IPS-11a (cell line): ENCODE measurements at regions not wholly inside any gene's neighbourhood (a gene's known extent, or its start where the extent isn't known, plus 50 kb on each side); places are given as distances from the start of the nearest gene placed in this dataset.

Source experiments
- H3K4me3 ChIP-seq: one replicate; pipeline ENCODE4 v1.5.1; 2013; ENCODE audit warnings: low read depth, low read length, control low read depth

GRCh38 chr1:209377995-209378394 is 205.5 kb upstream of the CAMK1G start:
- no peak overlapping the region for H3K4me3 ChIP-seq

GRCh38 chr1:209379280-209379679 is 204.2 kb upstream of the CAMK1G start:
- H3K4me3 ChIP-seq: no peak overlapping the region

GRCh38 chr1:209380420-209380819 is 203.1 kb upstream of the CAMK1G start:
- no peak overlapping the region for H3K4me3 ChIP-seq

GRCh38 chr1:209382231-209383100 is 201.0 kb upstream of the CAMK1G start:
- no peak overlapping the region for H3K4me3 ChIP-seq

GRCh38 chr1:209383422-209383821 is 200.1 kb upstream of the CAMK1G start:
- H3K4me3 ChIP-seq: no peak overlapping the region

GRCh38 chr1:209383907-209384709 is 199.4 kb upstream of the CAMK1G start:
- H3K4me3 ChIP-seq: no peak overlapping the region

GRCh38 chr1:209384710-209385550 is 198.6 kb upstream of the CAMK1G start:
- H3K4me3 ChIP-seq: no peak overlapping the region

GRCh38 chr1:209386156-209386555 is 197.4 kb upstream of the CAMK1G start:
- no peak overlapping the region for H3K4me3 ChIP-seq

- no peak overlapping the region for H3K4me3 ChIP-seq
These were observed 196.1 kb upstream of the CAMK1G start for GRCh38 chr1:209387271-209387968.

- no peak overlapping the region for H3K4me3 ChIP-seq
These were observed 195.6 kb upstream of the CAMK1G start for GRCh38 chr1:209387969-209388329.

GRCh38 chr1:209388358-209388757 is 195.2 kb upstream of the CAMK1G start:
- no peak overlapping the region for H3K4me3 ChIP-seq

GRCh38 chr1:209389258-209389657 is 194.3 kb upstream of the CAMK1G start:
- no peak overlapping the region for H3K4me3 ChIP-seq

GRCh38 chr1:209389975-209390374 is 193.5 kb upstream of the CAMK1G start:
- no peak overlapping the region for H3K4me3 ChIP-seq

- no peak overlapping the region for H3K4me3 ChIP-seq
These were observed 192.8 kb upstream of the CAMK1G start for GRCh38 chr1:209390764-209391163.

- no peak overlapping the region for H3K4me3 ChIP-seq
These were observed 191.7 kb upstream of the CAMK1G start for GRCh38 chr1:209391792-209392191.

GRCh38 chr1:209395169-209395568 is 188.3 kb upstream of the CAMK1G start:
- H3K4me3 ChIP-seq: no peak overlapping the region

- H3K4me3 ChIP-seq: no peak overlapping the region
These were observed 186.1 kb upstream of the CAMK1G start for GRCh38 chr1:209397371-209397770.

GRCh38 chr1:209397910-209398309 is 185.6 kb upstream of the CAMK1G start:
- H3K4me3 ChIP-seq: no peak overlapping the region

- H3K4me3 ChIP-seq: no peak overlapping the region
These were observed 185.1 kb upstream of the CAMK1G start for GRCh38 chr1:209398313-209398991.

GRCh38 chr1:209399800-209400199 is 183.7 kb upstream of the CAMK1G start:
- H3K4me3 ChIP-seq: no peak overlapping the region
